H9 (cell line): ENCODE measurements at regions not wholly inside any gene's neighbourhood (a gene's known extent, or its start where the extent isn't known, plus 50 kb on each side); places are given as distances from the start of the nearest gene placed in this dataset.

Source experiments
- DNase-seq: peaks from one replicate; pipeline ENCODE4 v3.0.0-alpha.2; 2017
- H2AFZ ChIP-seq: one replicate; pipeline ENCODE4 v1.6.1; 2013; ENCODE audit warnings: mild to moderate bottlenecking, low read length, control low read depth, moderate library complexity
- H2AK5ac ChIP-seq: 2 replicates; pipeline ENCODE4 v1.6.1; 2013; ENCODE audit warnings: low read length, control low read depth, mixed read lengths; ENCODE audit not compliant: insufficient read length
- H2BK120ac ChIP-seq: one replicate; pipeline ENCODE4 v1.6.1; 2013; ENCODE audit warnings: low read depth, mild to moderate bottlenecking, low read length, control low read depth, inconsistent platforms; ENCODE audit not compliant: poor library complexity, severe bottlenecking
- H2BK12ac ChIP-seq: 2 replicates; pipeline ENCODE4 v1.6.1; 2013; ENCODE audit warnings: low read length, control low read depth, mixed read lengths, low read depth; ENCODE audit not compliant: insufficient read length
- H2BK15ac ChIP-seq: 2 replicates; pipeline ENCODE4 v1.6.1; 2013; ENCODE audit warnings: low read depth, low read length, control low read depth
- H2BK20ac ChIP-seq: one replicate; pipeline ENCODE4 v1.6.1; 2013; ENCODE audit warnings: low read depth, mild to moderate bottlenecking, low read length, control low read depth, inconsistent platforms; ENCODE audit not compliant: poor library complexity, severe bottlenecking
- H2BK5ac ChIP-seq: 2 replicates; pipeline ENCODE4 v1.6.1; 2013; ENCODE audit warnings: low read length, control low read depth, mixed read lengths; ENCODE audit not compliant: insufficient read length
- H3K14ac ChIP-seq: 2 replicates; pipeline ENCODE4 v1.6.1; 2013; ENCODE audit warnings: low read length, control low read depth; ENCODE audit not compliant: insufficient read depth
- H3K18ac ChIP-seq: 2 replicates; pipeline ENCODE4 v1.6.1; 2013; ENCODE audit warnings: low read depth, mild to moderate bottlenecking, mixed read lengths, low read length, control low read depth; ENCODE audit not compliant: insufficient read length
- H3K23ac ChIP-seq: 2 replicates; pipeline ENCODE4 v1.6.1; 2013; ENCODE audit warnings: low read length, control low read depth, mixed read lengths, low read depth; ENCODE audit not compliant: insufficient read length
- H3K23me2 ChIP-seq: 2 replicates; pipeline ENCODE4 v1.6.1; 2013; ENCODE audit warnings: low read depth, mild to moderate bottlenecking, mixed read lengths, low read length, control low read depth; ENCODE audit not compliant: insufficient read length, poor library complexity, severe bottlenecking
- H3K27ac ChIP-seq: 2 replicates; pipeline ENCODE4 v1.5.1; 2013; ENCODE audit warnings: low read length, control low read depth, mixed read lengths, low read depth; ENCODE audit not compliant: insufficient read length
- H3K27me3 ChIP-seq: 2 replicates; pipeline ENCODE4 v1.6.1; 2013; ENCODE audit warnings: low read length, control low read depth, inconsistent platforms; ENCODE audit not compliant: insufficient read depth
- H3K4ac ChIP-seq: 2 replicates; pipeline ENCODE4 v1.6.1; 2013; ENCODE audit warnings: low read depth, mild to moderate bottlenecking, control low read depth, inconsistent platforms, low read length, moderate library complexity
- H3K4me1 ChIP-seq: 2 replicates; pipeline ENCODE4 v1.6.1; 2013; ENCODE audit warnings: low read length, control low read depth, inconsistent platforms; ENCODE audit not compliant: insufficient read depth
- H3K4me2 ChIP-seq: 2 replicates; pipeline ENCODE4 v1.6.1; 2013; ENCODE audit warnings: low read length, control low read depth, mixed read lengths; ENCODE audit not compliant: insufficient read length, insufficient read depth
- H3K56ac ChIP-seq: 2 replicates; pipeline ENCODE4 v1.6.1; 2013; ENCODE audit warnings: low read depth, mild to moderate bottlenecking, mixed read lengths, low read length, control low read depth; ENCODE audit not compliant: insufficient read length
- H3K79me1 ChIP-seq: 2 replicates; pipeline ENCODE4 v1.6.1; 2013; ENCODE audit warnings: low read depth, mild to moderate bottlenecking, moderate library complexity, low read length, control low read depth, inconsistent platforms; ENCODE audit not compliant: insufficient read depth, poor library complexity, severe bottlenecking
- H3K79me2 ChIP-seq: 2 replicates; pipeline ENCODE4 v1.6.1; 2013; ENCODE audit warnings: low read length, control low read depth, inconsistent platforms; ENCODE audit not compliant: insufficient read depth
- H3K9ac ChIP-seq: 2 replicates; pipeline ENCODE4 v1.6.1; 2013; ENCODE audit warnings: low read length, control low read depth, mixed read lengths; ENCODE audit not compliant: insufficient read length; ENCODE audit errors: extremely low read depth
- H3K9me3 ChIP-seq: one replicate; pipeline ENCODE4 v1.6.1; 2013; ENCODE audit warnings: low read depth, low read length, inconsistent platforms; ENCODE audit not compliant: control insufficient read depth
- H3T11ph ChIP-seq: one replicate; pipeline ENCODE4 v1.6.1; 2013; ENCODE audit warnings: mild to moderate bottlenecking, low read length, control low read depth, inconsistent platforms
- H4K20me1 ChIP-seq: one replicate; pipeline ENCODE4 v1.6.1; 2013; ENCODE audit not compliant: control insufficient read depth, insufficient read length, insufficient read depth
- H4K5ac ChIP-seq: 2 replicates; pipeline ENCODE4 v1.6.1; 2013; ENCODE audit warnings: low read depth, mild to moderate bottlenecking, mixed read lengths, low read length, control low read depth; ENCODE audit not compliant: insufficient read length
- H4K8ac ChIP-seq: replicated peaks from 2 replicates; pipeline ENCODE4 v1.6.1; 2013; ENCODE audit warnings: low read length, control low read depth, mixed read lengths, low read depth; ENCODE audit not compliant: insufficient read length
- H4K91ac ChIP-seq: 2 replicates; pipeline ENCODE4 v1.6.1; 2013; ENCODE audit warnings: low read depth, mild to moderate bottlenecking, moderate library complexity, mixed read lengths, low read length, control low read depth; ENCODE audit not compliant: insufficient read length
- H3K27ac Mint-ChIP-seq, 3 experiments: 2 replicates in 2 of 3; 3 replicates in 1 of 3; pipeline ENCODE4 v1.8.0; 2020 to 2021; ENCODE audit warnings: mixed read lengths in 3 of 3, mild to moderate bottlenecking in 1 of 3, moderate library complexity in 1 of 3
- H3K27me3 Mint-ChIP-seq: 2 replicates; pipeline ENCODE4 v1.8.0; 2021; ENCODE audit warnings: low read depth, mild to moderate bottlenecking, moderate library complexity, mixed read lengths
- H3K36me3 Mint-ChIP-seq, 3 experiments: 2 replicates in 2 of 3; 3 replicates in 1 of 3; pipeline ENCODE4 v1.8.0; 2020 to 2021; ENCODE audit warnings: low read depth in 3 of 3, mixed read lengths in 3 of 3; ENCODE audit not compliant: insufficient read depth in 1 of 3
- H3K4me1 Mint-ChIP-seq, 2 experiments: 2 replicates each; pipeline ENCODE4 v1.8.0; 2020; ENCODE audit warnings: mixed read lengths in 2 of 2
- H3K4me3 Mint-ChIP-seq, 2 experiments: 2 replicates in 1 of 2; 3 replicates in 1 of 2; pipeline ENCODE4 v1.8.0; 2020 to 2021; ENCODE audit warnings: mild to moderate bottlenecking in 2 of 2, mixed read lengths in 2 of 2, moderate library complexity in 1 of 2
- H3K9me3 Mint-ChIP-seq, 2 experiments: 2 replicates in 1 of 2; 3 replicates in 1 of 2; pipeline ENCODE4 v1.8.0; 2020; ENCODE audit warnings: mild to moderate bottlenecking in 2 of 2, mixed read lengths in 2 of 2, moderate library complexity in 1 of 2
- WGBS: extraction: QIAGEN DNeasy Blood & Tissue Kit; methylation state at CpG from one replicate; pipeline ENCODE4 v1.1.7; 2013; ENCODE audit warnings: missing lambda C conversion rate, low lambda C conversion rate, mixed read lengths; ENCODE audit not compliant: insufficient read length; ENCODE audit errors: extremely low coverage; 5-methylcytosine and 5-hydroxymethylcytosine counted together
- TF ChIP-seq, protein P1 (sequence below): fragments of 200-600 bp; sonication (generic); conservative IDR thresholded peaks from 3 replicates; pipeline ENCODE4 v1.8.0; 2021; ENCODE audit warnings: antibody characterized with exemption, mild to moderate bottlenecking

DNA sequence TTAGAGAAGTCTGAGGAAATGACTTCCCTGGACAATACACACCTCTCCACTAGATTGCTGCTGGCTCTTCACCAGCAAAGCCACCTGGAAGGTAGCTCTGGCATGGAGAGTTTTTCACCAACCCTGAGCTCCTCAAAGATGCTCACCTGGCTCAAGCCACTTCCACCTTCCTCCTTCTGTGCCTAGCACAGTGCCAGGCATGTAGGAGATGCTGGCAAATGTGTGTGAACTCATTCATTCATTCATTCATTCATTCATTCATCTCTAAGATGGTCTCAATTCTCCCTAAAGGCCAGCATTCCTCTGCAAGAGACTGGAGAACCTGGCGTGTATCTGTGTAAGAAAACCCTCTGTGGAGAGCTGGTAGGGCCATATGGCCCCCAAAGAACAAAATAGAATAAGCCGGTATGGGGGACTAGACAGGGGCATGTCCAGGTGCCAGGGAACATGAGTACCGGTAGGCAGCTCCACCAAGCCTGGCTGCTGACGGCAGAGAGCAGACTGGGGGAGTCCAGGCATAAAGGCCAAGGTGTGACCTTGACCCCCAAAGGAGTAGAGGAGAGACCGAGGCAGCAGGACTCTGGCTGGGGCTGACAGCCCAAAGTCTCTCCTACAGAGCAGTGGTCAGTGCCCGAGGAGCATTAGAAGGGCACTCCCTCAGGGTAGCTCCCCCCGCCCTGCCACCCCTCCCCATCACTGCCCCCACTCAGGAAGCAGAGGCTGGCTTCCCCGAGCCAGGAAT, 132.2 kb upstream of the TNRC6C start:
- Mint-ChIP-seq H3K27ac (no peak overlapping the region), H3K4me1 (peaks cover 51 to 68% of the 10 kb centered on the region in 2 experiments), H3K9me3 (peaks cover 5 to 12% of the 10 kb centered on the region in 2 experiments; a peak in 2 of 5 replicates), H3K36me3 (no peaks in the 10 kb centered on the region), H3K4me3 (no peak overlapping the region; a peak in 1 of 5 replicates), H3K27me3 (peaks cover 8% of the 10 kb centered on the region)
- H3K23ac ChIP-seq: no peak overlapping the region
- no peak overlapping the region for H2BK120ac ChIP-seq
- no peak overlapping the region for H3K4ac ChIP-seq
- H2BK12ac ChIP-seq: no peak overlapping the region
- no peak overlapping the region for H3K4me2 ChIP-seq
- no peak overlapping the region for H2BK20ac ChIP-seq
- TF ChIP-seq, protein P1, sequence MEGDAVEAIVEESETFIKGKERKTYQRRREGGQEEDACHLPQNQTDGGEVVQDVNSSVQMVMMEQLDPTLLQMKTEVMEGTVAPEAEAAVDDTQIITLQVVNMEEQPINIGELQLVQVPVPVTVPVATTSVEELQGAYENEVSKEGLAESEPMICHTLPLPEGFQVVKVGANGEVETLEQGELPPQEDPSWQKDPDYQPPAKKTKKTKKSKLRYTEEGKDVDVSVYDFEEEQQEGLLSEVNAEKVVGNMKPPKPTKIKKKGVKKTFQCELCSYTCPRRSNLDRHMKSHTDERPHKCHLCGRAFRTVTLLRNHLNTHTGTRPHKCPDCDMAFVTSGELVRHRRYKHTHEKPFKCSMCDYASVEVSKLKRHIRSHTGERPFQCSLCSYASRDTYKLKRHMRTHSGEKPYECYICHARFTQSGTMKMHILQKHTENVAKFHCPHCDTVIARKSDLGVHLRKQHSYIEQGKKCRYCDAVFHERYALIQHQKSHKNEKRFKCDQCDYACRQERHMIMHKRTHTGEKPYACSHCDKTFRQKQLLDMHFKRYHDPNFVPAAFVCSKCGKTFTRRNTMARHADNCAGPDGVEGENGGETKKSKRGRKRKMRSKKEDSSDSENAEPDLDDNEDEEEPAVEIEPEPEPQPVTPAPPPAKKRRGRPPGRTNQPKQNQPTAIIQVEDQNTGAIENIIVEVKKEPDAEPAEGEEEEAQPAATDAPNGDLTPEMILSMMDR: no peak
- H3K23me2 ChIP-seq: no peaks in the 10 kb centered on the region
- H3K79me2 ChIP-seq: no peaks in the 10 kb centered on the region
- no peak overlapping the region for H3T11ph ChIP-seq
- no peak overlapping the region for H3K18ac ChIP-seq
- no peak overlapping the region for H4K5ac ChIP-seq
- H2AFZ ChIP-seq: no peak overlapping the region
- DNase-seq: no peak
- no peak overlapping the region for H2AK5ac ChIP-seq
- H3K27ac ChIP-seq: no peak overlapping the region
- H3K79me1 ChIP-seq: no peaks in the 10 kb centered on the region
- no peaks in the 10 kb centered on the region for H3K27me3 ChIP-seq
- no peak overlapping the region for H3K9ac ChIP-seq
- WGBS: no CpG with 5 or more reads among the region's 8 CpGs
- no peak overlapping the region for H2BK5ac ChIP-seq
- no peak overlapping the region for H2BK15ac ChIP-seq
- no peaks in the 10 kb centered on the region for H4K20me1 ChIP-seq
- H3K4me1 ChIP-seq: peaks cover 5% of the 10 kb centered on the region; the same call in 1 of the 2 replicates
- no peak overlapping the region for H3K56ac ChIP-seq
- no peaks in the 10 kb centered on the region for H3K9me3 ChIP-seq
- no peak overlapping the region for H3K14ac ChIP-seq
- H4K8ac ChIP-seq: no peak overlapping the region
- H4K91ac ChIP-seq: no peak overlapping the region
